ENCODE measurements at regions not wholly inside any gene's neighbourhood (a gene's known extent, or its start where the extent isn't known, plus 50 kb on each side); places are given as distances from the start of the nearest gene placed in this dataset.
A peak's percentile ranks its signal among the peaks of the same experiment; 100 is the strongest.

DNA sequence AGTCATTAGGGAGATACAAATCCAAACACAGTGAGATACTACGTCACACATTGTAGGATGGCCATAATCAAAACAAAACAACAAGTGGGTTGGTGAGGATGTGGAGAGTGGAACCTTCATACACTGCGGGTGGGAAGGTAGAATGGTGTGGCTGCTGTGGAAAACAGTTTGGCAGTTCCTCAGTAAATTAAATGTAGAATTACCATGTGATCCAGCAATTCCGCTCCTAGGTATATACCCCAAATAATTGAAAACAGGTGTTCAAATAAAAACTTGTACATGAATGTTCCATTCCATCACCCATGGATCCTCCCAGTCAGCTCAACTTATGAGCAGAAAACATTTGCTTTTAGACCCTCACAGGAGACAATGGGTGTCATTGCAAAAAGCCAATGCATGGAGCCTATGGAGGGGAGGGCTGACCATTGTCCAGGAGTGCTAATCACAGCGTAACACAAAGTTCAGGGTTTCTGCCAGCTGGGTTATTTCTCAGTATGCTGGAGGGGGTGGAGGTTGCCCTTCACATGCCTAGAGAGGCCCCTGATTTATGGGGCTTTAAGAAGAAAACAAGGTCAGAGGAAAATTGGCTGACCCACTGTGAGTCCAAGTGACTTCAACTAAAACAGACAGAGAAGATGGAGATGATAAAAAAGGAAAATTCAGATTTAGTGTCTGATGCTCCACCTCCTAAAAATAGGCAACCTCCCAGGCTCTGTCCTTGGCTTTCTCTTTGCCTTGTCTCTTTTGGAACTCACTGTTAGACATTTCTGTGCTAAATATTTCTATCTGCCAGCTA, 124.1 kb downstream of the WDR11 start:
- Histone ChIP-seq H3K9me3 (ENCODE audit: insufficient read depth, low read depth, low read length) (peaks cover 18% of the 10 kb centered on the region), H3K27ac (ENCODE audit: low read depth, low read length) (no peak overlapping the region), H3K9ac (ENCODE audit: low read depth, low read length) (no peak overlapping the region), H3K4me3 (ENCODE audit: low read length) (no peak overlapping the region), H3K36me3 (ENCODE audit: insufficient read depth, low read length) (no peaks in the 10 kb centered on the region), H3K27me3 (ENCODE audit: insufficient read depth, low read length) (peaks cover 29% of the 10 kb centered on the region), H3K4me1 (ENCODE audit: insufficient read depth, low read length) (peaks cover 9% of the 10 kb centered on the region)
- 87% methylated on average over 3 of the region's 4 CpGs for WGBS

DNA sequence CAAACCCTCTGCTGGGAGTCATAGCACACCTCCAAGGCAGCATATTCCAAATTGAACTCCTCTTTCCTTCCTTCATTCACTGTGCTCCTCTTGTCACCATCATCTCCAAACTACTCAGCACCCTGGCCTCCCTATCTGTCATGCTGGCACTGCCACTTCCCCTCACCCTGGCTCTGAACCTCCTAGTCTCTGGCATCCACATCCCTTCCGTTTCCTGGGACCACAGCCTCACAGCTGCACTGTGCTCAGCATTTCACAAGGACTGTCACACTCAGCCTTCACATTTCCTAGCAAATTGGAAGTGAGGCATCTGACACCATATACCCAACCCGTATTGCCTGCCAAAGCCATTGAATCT, 124.7 kb downstream of the WDR11 start:
- WGBS, result 89% methylated on average over 2 of the region's 2 CpGs
- Histone ChIP-seq H3K4me3 (ENCODE audit: low read length) (no peak overlapping the region), H3K36me3 (ENCODE audit: insufficient read depth, low read length) (no peaks in the 10 kb centered on the region), H3K9ac (ENCODE audit: low read depth, low read length) (no peak overlapping the region), H3K4me1 (ENCODE audit: insufficient read depth, low read length) (peaks cover 15% of the 10 kb centered on the region), H3K9me3 (ENCODE audit: insufficient read depth, low read depth, low read length) (peaks cover 18% of the 10 kb centered on the region), H3K27ac (ENCODE audit: low read depth, low read length) (no peak overlapping the region), H3K27me3 (ENCODE audit: insufficient read depth, low read length) (peaks cover 35% of the 10 kb centered on the region)

DNA sequence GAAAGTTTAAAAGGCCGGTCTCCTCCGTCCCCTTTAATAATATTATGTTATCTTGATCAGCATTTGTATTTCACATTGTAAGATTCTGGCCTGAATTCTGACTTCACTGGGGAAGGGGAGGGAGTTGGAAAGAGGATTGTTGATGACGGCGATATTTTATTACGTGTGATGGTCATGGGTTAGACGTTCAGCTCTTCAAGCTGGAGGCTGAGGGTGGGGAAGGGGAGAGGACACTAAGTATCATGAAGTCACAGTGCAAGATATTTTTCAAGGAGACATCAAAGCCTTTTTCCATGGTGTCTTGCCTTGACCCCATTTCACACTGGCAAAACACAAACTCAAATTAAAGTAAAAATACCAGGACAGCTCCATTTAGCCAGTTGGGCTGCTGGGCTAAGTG, 126.7 kb downstream of the WDR11 start:
- H3K9ac ChIP-seq (ENCODE audit: low read depth, low read length), result no peak overlapping the region
- peaks cover 35% of the 10 kb centered on the region for H3K4me1 ChIP-seq (ENCODE audit: insufficient read depth, low read length)
- peaks cover 18% of the 10 kb centered on the region for H3K9me3 ChIP-seq (ENCODE audit: insufficient read depth, low read depth, low read length)
- H3K36me3 ChIP-seq (ENCODE audit: insufficient read depth, low read length), result no peaks in the 10 kb centered on the region
- H3K4me3 ChIP-seq (ENCODE audit: low read length), result no peak overlapping the region
- H3K27ac ChIP-seq (ENCODE audit: low read depth, low read length), result no peak overlapping the region
- H3K27me3 ChIP-seq (ENCODE audit: insufficient read depth, low read length), result peaks cover 38% of the 10 kb centered on the region
- WGBS, result 88% methylated on average over 4 of the region's 6 CpGs

DNA sequence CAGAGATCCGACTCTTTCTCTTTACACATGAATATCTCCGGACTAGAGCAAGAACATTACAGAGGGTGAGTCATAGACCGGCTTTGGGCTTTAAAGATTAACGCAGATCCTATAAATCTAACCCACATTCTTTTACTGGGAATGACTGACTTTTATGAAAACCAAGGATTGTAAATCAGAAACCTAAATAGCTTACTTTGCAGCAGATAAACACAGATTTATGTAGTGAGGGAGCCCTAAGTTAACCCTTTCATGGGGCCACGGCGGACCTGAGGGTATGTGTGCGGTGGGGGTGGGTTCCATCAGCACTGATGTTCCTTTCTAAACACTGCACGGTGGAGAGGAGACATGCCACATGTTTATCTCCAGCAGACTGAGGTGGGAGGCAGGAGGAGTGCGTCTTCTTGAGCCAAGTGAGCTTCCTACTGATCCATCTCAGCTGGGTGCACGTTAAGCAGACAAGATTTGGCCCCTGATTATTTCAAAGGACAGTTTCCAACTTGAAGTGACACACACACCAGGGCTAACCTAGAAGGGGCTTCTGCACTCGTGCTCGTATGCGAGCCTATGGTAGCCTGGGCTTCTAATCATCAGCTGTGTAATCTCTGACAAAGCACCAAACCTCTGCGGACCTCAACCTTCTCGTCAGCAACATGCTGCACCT, 127.6 kb downstream of the WDR11 start:
- no peak overlapping the region for H3K27ac ChIP-seq (ENCODE audit: low read depth, low read length)
- H3K27me3 ChIP-seq (ENCODE audit: insufficient read depth, low read length), result peaks cover 38% of the 10 kb centered on the region
- H3K36me3 ChIP-seq (ENCODE audit: insufficient read depth, low read length), result no peaks in the 10 kb centered on the region
- peak overlapping the region; percentile 55 for H3K4me3 ChIP-seq (ENCODE audit: low read length)
- 64% methylated on average over 15 of the region's 15 CpGs for WGBS
- H3K9ac ChIP-seq (ENCODE audit: low read depth, low read length), result no peak overlapping the region
- peaks cover 36% of the 10 kb centered on the region for H3K4me1 ChIP-seq (ENCODE audit: insufficient read depth, low read length)
- H3K9me3 ChIP-seq (ENCODE audit: insufficient read depth, low read depth, low read length), result peaks cover 15% of the 10 kb centered on the region

DNA sequence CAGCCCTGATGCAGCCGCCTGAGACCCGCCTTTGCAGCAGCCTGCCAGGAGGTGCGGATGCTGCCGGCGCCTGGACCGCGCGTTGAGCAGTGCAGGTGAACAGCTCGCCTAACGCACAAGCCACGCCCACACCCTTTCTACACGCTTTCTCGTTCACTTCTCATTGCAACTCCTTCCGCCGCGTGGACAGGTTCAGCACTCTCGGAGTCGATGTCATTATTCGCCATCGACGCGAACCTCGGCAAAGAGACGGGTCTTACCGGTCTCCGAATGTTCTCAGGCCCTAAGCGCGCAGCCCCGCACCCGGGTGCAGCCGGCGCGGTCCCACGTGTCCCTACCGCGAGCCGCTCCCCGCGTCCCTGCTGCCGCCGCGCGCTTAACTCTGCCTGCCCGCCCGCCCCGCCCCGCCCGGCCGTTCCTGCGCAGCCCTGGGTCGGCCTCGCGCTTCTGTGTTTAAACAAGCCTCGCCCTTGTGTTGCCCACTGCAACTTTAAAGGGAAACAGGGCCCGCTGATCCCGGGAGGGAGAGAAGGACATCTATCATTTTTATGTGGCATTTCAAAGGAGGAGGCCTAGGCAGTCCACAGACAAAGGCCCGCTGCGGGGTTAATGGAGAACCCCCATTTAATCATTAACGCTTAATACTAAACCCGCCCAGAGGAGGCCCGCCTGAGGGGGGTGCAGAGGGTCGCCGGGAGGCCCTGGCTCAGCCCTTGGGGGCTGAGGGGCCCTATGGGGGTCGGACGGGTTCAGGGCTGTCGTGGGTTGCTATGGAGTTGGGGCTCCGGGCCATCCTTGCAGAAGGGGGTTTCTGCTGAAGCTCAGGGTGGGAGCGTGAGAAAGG, 128.5 kb downstream of the WDR11 start:
- Histone ChIP-seq H3K4me3 (ENCODE audit: low read length) (peak overlapping the region; percentile 55), H3K9me3 (ENCODE audit: insufficient read depth, low read depth, low read length) (peaks cover 8% of the 10 kb centered on the region), H3K27ac (ENCODE audit: low read depth, low read length) (no peak overlapping the region)

DNA sequence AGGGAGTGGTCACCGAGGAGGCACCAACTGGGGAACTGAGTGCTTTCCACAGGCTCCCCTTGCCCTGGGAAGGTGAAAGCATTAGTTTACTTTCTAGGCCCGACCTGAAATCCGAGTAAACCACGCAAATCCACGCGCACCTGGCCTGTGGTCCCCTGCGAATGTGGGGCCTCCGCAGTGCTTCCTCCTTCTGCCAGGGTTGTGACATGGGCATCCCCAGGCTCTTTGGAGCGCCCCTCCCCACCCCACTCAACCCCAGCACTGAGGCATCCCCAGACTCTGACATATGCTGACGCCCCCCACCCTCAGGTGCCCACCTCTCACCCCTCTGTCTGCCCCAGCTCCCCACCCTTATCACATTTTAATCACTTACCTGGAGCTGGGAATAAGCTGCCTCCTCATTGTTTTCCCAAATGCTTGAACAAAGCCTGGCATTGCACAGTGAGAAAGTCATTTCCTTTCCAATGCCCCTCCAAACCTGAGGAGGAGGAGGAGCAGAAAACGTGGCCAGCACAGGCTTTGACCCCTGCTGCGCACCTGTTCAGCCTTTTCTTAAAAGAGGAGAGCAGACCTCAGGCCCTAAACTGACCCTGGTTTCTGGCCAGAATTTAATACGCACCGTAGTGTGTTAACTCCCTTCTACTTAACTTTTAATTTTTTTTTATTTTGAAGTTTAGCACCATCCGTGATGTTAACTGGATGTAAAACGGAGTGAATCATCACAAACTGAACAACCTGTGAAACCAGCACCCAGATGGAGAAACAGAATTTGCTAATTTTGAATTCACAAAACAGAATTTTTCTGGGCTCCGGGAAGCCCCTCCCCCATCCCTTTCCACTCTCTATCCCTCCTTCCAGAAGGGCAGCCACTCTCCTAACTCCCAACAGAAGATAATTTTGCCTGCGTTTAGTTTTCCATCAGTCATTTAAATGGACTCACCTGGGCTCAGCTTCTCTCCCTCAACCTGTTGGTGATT, 129.4 kb downstream of the WDR11 start:
- peaks cover 7% of the 10 kb centered on the region; the same call in 1 of the 2 replicates for H3K9me3 ChIP-seq (ENCODE audit: insufficient read depth, low read depth, low read length)
- H3K9ac ChIP-seq (ENCODE audit: low read depth, low read length), result no peak overlapping the region
- H3K36me3 ChIP-seq (ENCODE audit: insufficient read depth, low read length), result no peaks in the 10 kb centered on the region
- H3K4me3 ChIP-seq (ENCODE audit: low read length), result peak overlapping the region; percentile 55
- H3K27me3 ChIP-seq (ENCODE audit: insufficient read depth, low read length), result peaks cover 38% of the 10 kb centered on the region
- no peak overlapping the region for H3K27ac ChIP-seq (ENCODE audit: low read depth, low read length)
- 45% methylated on average over 18 of the region's 18 CpGs for WGBS
- peaks cover 36% of the 10 kb centered on the region for H3K4me1 ChIP-seq (ENCODE audit: insufficient read depth, low read length)

More for the DNA sequence above, 128.5 kb downstream of the WDR11 start:
- peaks cover 38% of the 10 kb centered on the region for H3K27me3 ChIP-seq (ENCODE audit: insufficient read depth, low read length)
- 7% methylated on average over 68 of the region's 68 CpGs for WGBS
- H3K36me3 ChIP-seq (ENCODE audit: insufficient read depth, low read length), result no peaks in the 10 kb centered on the region
- peaks cover 36% of the 10 kb centered on the region for H3K4me1 ChIP-seq (ENCODE audit: insufficient read depth, low read length)
- H3K9ac ChIP-seq (ENCODE audit: low read depth, low read length), result no peak overlapping the region

DNA sequence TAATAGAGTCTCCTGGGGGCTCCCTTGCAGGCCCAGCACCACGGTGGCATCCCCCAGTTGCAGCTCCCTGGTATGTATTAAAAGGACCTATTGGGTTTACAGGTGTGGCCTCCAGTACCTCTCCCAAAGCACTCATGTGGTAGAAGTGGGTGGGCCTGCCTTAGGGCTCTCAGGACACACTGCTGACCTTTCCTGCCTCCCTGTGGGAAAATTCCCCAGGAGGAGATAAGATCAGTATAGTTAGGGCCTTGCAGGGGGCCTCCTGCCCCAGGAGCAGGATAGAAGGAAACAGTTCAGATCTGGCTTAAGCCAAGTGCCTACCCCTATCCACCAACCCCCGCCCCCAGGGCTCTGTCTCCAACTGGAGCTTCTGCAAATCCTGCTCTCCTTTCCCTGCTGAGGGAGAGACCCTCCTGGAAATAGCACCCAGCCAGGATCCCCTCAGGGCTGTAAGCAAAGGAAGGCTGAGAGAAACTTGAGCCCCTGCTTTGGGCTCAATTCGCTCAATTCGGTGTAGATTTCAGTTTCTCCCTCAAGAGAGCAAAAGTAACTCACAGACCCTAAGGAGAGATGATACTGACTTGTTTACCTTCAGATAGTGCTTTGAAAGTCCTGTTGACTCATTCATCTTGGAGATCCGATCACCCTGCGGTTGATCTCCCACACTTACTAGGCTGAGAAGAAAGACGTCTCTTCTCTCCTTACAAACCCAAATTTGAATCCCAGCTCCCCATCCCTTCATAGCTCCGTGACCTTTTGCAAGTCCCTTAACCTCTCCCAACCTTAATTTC, 130.6 kb downstream of the WDR11 start:
- H3K36me3 ChIP-seq (ENCODE audit: insufficient read depth, low read length), result no peaks in the 10 kb centered on the region
- peaks cover 36% of the 10 kb centered on the region for H3K4me1 ChIP-seq (ENCODE audit: insufficient read depth, low read length)
- H3K9me3 ChIP-seq (ENCODE audit: insufficient read depth, low read depth, low read length), result peaks cover 15% of the 10 kb centered on the region
- no peak overlapping the region for H3K9ac ChIP-seq (ENCODE audit: low read depth, low read length)
- no peak overlapping the region for H3K27ac ChIP-seq (ENCODE audit: low read depth, low read length)
- 51% methylated on average over 7 of the region's 8 CpGs for WGBS
- peaks cover 38% of the 10 kb centered on the region for H3K27me3 ChIP-seq (ENCODE audit: insufficient read depth, low read length)
- H3K4me3 ChIP-seq (ENCODE audit: low read length), result no peak overlapping the region

DNA sequence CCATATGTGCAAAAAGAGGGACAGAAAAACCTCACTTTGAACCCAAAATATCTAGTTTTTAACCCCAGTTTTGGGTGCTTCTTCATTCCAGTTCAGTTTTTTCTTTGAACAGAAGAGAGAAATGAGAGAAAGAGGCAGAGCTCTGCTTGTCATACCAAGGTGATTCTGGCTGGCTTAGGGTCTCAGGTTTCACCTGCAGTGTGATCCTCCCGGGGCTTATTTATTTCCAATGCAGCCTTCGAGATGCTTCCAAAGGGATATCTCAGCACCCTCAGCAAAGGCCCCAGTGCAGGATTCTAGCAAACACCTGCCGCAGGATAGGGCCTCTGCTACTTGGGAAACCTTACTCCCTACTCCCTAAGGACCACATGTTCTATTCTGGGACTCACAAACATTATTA, 131.3 kb downstream of the WDR11 start:
- Histone ChIP-seq H3K9ac (ENCODE audit: low read depth, low read length) (no peak overlapping the region), H3K4me3 (ENCODE audit: low read length) (no peak overlapping the region), H3K27ac (ENCODE audit: low read depth, low read length) (no peak overlapping the region), H3K27me3 (ENCODE audit: insufficient read depth, low read length) (peaks cover 36% of the 10 kb centered on the region), H3K4me1 (ENCODE audit: insufficient read depth, low read length) (peaks cover 36% of the 10 kb centered on the region), H3K9me3 (ENCODE audit: insufficient read depth, low read depth, low read length) (peaks cover 18% of the 10 kb centered on the region), H3K36me3 (ENCODE audit: insufficient read depth, low read length) (no peaks in the 10 kb centered on the region)
- WGBS, result 56% methylated on average over 3 of the region's 3 CpGs

DNA sequence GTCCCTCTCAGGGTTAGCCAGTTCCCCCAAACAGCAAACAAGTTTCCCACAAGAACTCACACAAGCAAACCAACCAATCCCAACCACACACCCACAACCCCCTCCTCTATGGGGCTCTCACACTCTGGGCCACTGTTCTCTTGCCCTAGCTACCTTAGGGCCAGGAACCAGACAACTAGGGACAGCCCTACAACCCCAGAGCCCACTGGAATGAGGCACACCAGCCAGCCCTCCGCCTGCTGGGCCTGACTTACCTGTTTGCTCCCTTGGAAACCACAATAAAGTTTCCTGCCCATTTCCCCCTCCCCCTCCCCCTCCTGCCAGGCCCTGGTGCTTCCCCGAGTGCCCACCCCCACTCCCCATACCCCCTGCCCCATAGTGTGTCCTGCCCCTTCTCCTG, 132.6 kb downstream of the WDR11 start:
- 84% methylated on average over 2 of the region's 2 CpGs for WGBS
- Histone ChIP-seq H3K9ac (ENCODE audit: low read depth, low read length) (no peak overlapping the region), H3K36me3 (ENCODE audit: insufficient read depth, low read length) (no peaks in the 10 kb centered on the region), H3K4me3 (ENCODE audit: low read length) (no peak overlapping the region), H3K9me3 (ENCODE audit: insufficient read depth, low read depth, low read length) (peaks cover 27% of the 10 kb centered on the region), H3K27me3 (ENCODE audit: insufficient read depth, low read length) (peaks cover 24% of the 10 kb centered on the region), H3K4me1 (ENCODE audit: insufficient read depth, low read length) (peaks cover 33% of the 10 kb centered on the region), H3K27ac (ENCODE audit: low read depth, low read length) (no peak overlapping the region)

DNA sequence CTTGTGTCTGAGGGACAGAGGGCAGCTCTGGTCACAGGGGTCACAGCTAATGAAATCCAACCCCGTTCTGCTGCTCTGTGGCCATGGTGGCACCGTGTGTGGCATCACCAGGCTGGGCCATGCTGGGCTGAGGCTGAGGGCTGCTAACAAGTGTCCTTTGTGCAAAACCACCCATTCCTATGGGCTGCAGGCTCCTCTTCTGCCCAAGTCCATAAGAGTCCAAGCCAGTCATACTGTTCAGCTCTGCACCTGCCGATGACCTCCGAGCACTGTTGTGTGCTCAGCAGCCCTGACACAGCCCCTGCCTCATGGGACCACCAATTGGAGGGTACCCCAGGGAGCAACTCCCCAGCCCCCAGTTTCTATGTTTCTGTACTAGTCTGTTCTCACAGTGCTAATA, 133.1 kb downstream of the WDR11 start:
- peaks cover 28% of the 10 kb centered on the region for H3K4me1 ChIP-seq (ENCODE audit: insufficient read depth, low read length)
- peaks cover 32% of the 10 kb centered on the region for H3K9me3 ChIP-seq (ENCODE audit: insufficient read depth, low read depth, low read length)
- no peak overlapping the region for H3K27ac ChIP-seq (ENCODE audit: low read depth, low read length)
- no peak overlapping the region for H3K4me3 ChIP-seq (ENCODE audit: low read length)
- peaks cover 19% of the 10 kb centered on the region for H3K27me3 ChIP-seq (ENCODE audit: insufficient read depth, low read length)
- WGBS, result 94% methylated on average over 4 of the region's 4 CpGs
- no peak overlapping the region for H3K9ac ChIP-seq (ENCODE audit: low read depth, low read length)
- no peaks in the 10 kb centered on the region for H3K36me3 ChIP-seq (ENCODE audit: insufficient read depth, low read length)
